Right atrium auricular region (tissue), 2 donors: ENCODE measurements at regions not wholly inside any gene's neighbourhood (a gene's known extent, or its start where the extent isn't known, plus 50 kb on each side); places are given as distances from the start of the nearest gene placed in this dataset.

Experiments
- DNase-seq: peaks from one replicate; pipeline ENCODE4 v3.0.0-alpha.2; 2019; ENCODE audit warnings: low spot score
- H3K27ac ChIP-seq, 2 donors: fragments of 200-600 bp; sonication (generic); 1 replicate in 1 of 2; 2 replicates in 1 of 2; pipeline ENCODE4 v1.5.1; 2016 to 2019
- H3K27me3 ChIP-seq, 2 donors: fragments of 200-600 bp; sonication (generic); one replicate each; pipeline versions ENCODE4 v1.5.1 to v1.6.0; 2017 to 2019
- H3K36me3 ChIP-seq: fragments of 200-600 bp; sonication (generic); one replicate; pipeline ENCODE4 v1.5.1; 2016
- H3K4me1 ChIP-seq, 2 donors: fragments of 200-600 bp; sonication (generic); one replicate each; pipeline versions ENCODE4 v1.5.1 to v1.6.0; 2017 to 2019
- H3K4me3 ChIP-seq, 2 donors: fragments of 200-600 bp; sonication (generic); 1 replicate in 1 of 2; 2 replicates in 1 of 2; pipeline ENCODE4 v1.5.1; 2017 to 2019; ENCODE audit warnings: mild to moderate bottlenecking in 1 of 2, moderate library complexity in 1 of 2
- H3K9me3 ChIP-seq, 2 donors: fragments of 200-600 bp; sonication (generic); one replicate each; pipeline ENCODE4 v1.5.1; 2019
- CTCF ChIP-seq, 2 donors: fragments of 200-600 bp; sonication (generic); IDR thresholded peaks; one replicate each; pipeline ENCODE4 v1.5.1; 2019; ENCODE audit warnings: antibody characterized with exemption in 2 of 2

- Histone ChIP-seq H3K4me1 (peaks cover 0 to 13% of the 10 kb centered on the region in 2 donors), H3K27ac (no peak overlapping the region), H3K27me3 (no peaks in the 10 kb centered on the region), H3K9me3 (no peaks in the 10 kb centered on the region), H3K36me3 (no peaks in the 10 kb centered on the region), H3K4me3 (no peak overlapping the region)
- no peak for TF ChIP-seq CTCF (IDR thresholded peaks at IDR 0.05)
- no peak for DNase-seq
Observed at GRCh38 chr20:22924949-22925612, 110.0 kb upstream of the SSTR4 start.

- peaks cover 0 to 13% of the 10 kb centered on the region in 2 donors for H3K4me1 ChIP-seq
- no peaks in the 10 kb centered on the region for H3K27me3 ChIP-seq
- TF ChIP-seq CTCF (IDR thresholded peaks at IDR 0.05) = no peak
- H3K27ac ChIP-seq = no peak overlapping the region
- H3K4me3 ChIP-seq = no peak overlapping the region
- no peaks in the 10 kb centered on the region for H3K9me3 ChIP-seq
- DNase-seq = no peak
- no peaks in the 10 kb centered on the region for H3K36me3 ChIP-seq
Observed at GRCh38 chr20:22925613-22925983, 109.5 kb upstream of the SSTR4 start.

- Histone ChIP-seq H3K27ac (no peak overlapping the region), H3K4me3 (no peak overlapping the region), H3K27me3 (no peaks in the 10 kb centered on the region), H3K9me3 (no peaks in the 10 kb centered on the region), H3K4me1 (peaks cover 0 to 3% of the 10 kb centered on the region in 2 donors), H3K36me3 (no peaks in the 10 kb centered on the region)
- TF ChIP-seq CTCF (IDR thresholded peaks at IDR 0.05) = no peak
- no peak for DNase-seq
Observed at GRCh38 chr20:22927537-22927936, 107.6 kb upstream of the SSTR4 start.

- no peak for TF ChIP-seq CTCF (IDR thresholded peaks at IDR 0.05)
- Histone ChIP-seq H3K9me3 (no peaks in the 10 kb centered on the region), H3K4me3 (no peak overlapping the region), H3K4me1 (peaks cover 0 to 3% of the 10 kb centered on the region in 2 donors), H3K36me3 (no peaks in the 10 kb centered on the region), H3K27ac (no peak overlapping the region), H3K27me3 (no peaks in the 10 kb centered on the region)
- no peak for DNase-seq
Observed at GRCh38 chr20:22928679-22929078, 106.4 kb upstream of the SSTR4 start.

- TF ChIP-seq CTCF (IDR thresholded peaks at IDR 0.05) = no peak
- Histone ChIP-seq H3K36me3 (no peaks in the 10 kb centered on the region), H3K27ac (no peak overlapping the region), H3K4me3 (no peak overlapping the region), H3K4me1 (no peaks in the 10 kb centered on the region), H3K27me3 (no peaks in the 10 kb centered on the region), H3K9me3 (no peaks in the 10 kb centered on the region)
- no peak for DNase-seq
Observed at GRCh38 chr20:22929661-22930060, 105.5 kb upstream of the SSTR4 start.
